IPS-20b (cell line): ENCODE measurements at regions not wholly inside any gene's neighbourhood (a gene's known extent, or its start where the extent isn't known, plus 50 kb on each side); places are given as distances from the start of the nearest gene placed in this dataset.
"Not testable (repeated sequence)": the region's sequence is repeated elsewhere in the genome, so short reads cannot be mapped to it uniquely, and the experiment has no call there.

ENCODE experiments used
- H3K27ac ChIP-seq: one replicate; pipeline ENCODE4 v1.5.1; 2013; ENCODE audit warnings: low read length
- H3K27me3 ChIP-seq: 2 replicates; pipeline ENCODE4 v1.6.1; 2013; ENCODE audit warnings: mild to moderate bottlenecking, low read length, inconsistent platforms; ENCODE audit not compliant: insufficient read depth
- H3K36me3 ChIP-seq: 2 replicates; pipeline ENCODE4 v1.6.1; 2013; ENCODE audit warnings: low read depth, mild to moderate bottlenecking, inconsistent platforms, low read length, moderate library complexity; ENCODE audit not compliant: insufficient read depth
- H3K4me1 ChIP-seq: 2 replicates; pipeline ENCODE4 v1.6.1; 2013; ENCODE audit warnings: mild to moderate bottlenecking, control low read depth, inconsistent platforms, low read length, moderate library complexity; ENCODE audit not compliant: insufficient read depth
- H3K4me3 ChIP-seq: 2 replicates; pipeline ENCODE4 v1.5.1; 2013; ENCODE audit warnings: mild to moderate bottlenecking, low read length, inconsistent platforms
- H3K9ac ChIP-seq: 2 replicates; pipeline ENCODE4 v1.6.1; 2013; ENCODE audit warnings: low read depth, mild to moderate bottlenecking, inconsistent platforms, low read length, moderate library complexity
- H3K9me3 ChIP-seq: 2 replicates; pipeline ENCODE4 v1.6.1; 2013; ENCODE audit warnings: mild to moderate bottlenecking, low read depth, low read length, inconsistent platforms; ENCODE audit not compliant: insufficient read depth

DNA sequence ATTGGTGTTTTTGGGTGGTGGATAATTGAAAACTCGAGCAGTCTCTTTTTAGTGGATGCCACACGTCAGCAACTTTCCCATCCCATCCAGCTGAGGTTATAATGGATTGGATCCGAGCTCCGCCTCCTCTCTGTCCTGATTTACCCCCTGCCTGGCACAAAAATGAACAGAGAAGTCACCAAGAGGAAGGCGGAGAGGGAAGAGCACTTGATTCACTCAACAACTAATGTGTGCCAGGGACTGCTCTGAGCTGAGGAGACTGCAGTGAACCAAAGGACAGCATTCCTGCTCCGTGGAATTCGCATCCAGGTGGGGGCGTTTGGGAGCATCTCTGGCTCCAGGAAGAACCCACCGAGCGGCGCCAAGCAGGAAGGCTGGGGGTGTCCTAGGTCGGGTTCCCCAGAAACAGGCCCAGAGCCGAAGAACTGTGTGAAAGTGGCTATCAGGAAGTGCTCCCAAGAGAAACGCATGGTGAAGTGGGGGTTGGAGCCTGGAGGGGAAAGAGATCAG lies 95.8 kb upstream of the NAA20 start:
- no peak overlapping the region for H3K9ac ChIP-seq
- H3K27ac ChIP-seq = no peak overlapping the region
- H3K9me3 ChIP-seq = no peaks in the 10 kb centered on the region
- H3K27me3 ChIP-seq = no peaks in the 10 kb centered on the region
- H3K4me3 ChIP-seq = no peak overlapping the region
- no peaks in the 10 kb centered on the region for H3K36me3 ChIP-seq
- peaks cover 3% of the 10 kb centered on the region; the same call in 1 of the 2 replicates for H3K4me1 ChIP-seq

- H3K9ac ChIP-seq, H3K36me3 ChIP-seq, H3K9me3 ChIP-seq, H3K4me3 ChIP-seq, H3K4me1 ChIP-seq, H3K27ac ChIP-seq, H3K27me3 ChIP-seq: not testable (repeated sequence)
Measured at GRCh38 chr20:19921829-19922228, 95.3 kb upstream of the NAA20 start.

DNA sequence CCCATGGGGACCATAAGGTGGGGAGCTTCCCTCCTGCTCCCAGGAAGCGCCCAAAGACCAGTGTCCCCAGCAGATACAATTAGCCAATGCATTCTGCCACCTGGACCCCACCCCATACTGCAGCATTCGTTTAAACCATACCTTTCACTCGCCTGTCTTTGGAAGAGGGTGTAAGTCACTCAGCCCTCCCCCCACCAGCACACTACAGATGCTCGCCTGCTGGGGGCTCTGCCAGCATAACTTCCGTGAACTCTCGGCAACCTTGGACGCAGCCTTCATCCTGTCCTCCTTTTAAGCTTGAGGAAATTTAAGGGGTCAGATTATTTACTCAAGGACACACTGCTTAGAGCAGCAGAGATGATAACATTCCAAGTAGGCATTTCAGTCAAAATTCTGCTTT lies 94.4 kb upstream of the NAA20 start:
- Histone ChIP-seq H3K4me3 (no peak overlapping the region), H3K27me3 (no peaks in the 10 kb centered on the region), H3K36me3 (no peaks in the 10 kb centered on the region), H3K27ac (no peak overlapping the region), H3K4me1 (no peaks in the 10 kb centered on the region), H3K9me3 (no peaks in the 10 kb centered on the region), H3K9ac (no peak overlapping the region)

DNA sequence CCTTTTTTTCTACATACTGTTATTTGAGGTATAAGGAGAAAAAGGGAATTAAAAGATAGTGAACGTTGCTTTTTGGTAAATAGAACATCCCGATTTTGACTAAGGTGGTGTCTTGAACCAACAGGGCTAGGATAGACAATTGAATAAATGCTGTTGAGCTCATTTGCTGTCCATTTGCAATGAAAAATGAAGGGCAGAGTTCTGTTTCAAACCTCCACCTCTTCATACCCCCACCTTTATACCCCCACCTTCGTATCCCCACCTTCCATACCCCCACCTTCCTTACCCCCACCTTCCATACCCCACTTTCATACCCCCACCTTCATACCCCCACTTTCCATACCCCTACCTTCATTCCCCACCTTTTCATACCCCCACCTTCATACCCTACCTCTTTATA lies 93.4 kb upstream of the NAA20 start:
- Histone ChIP-seq H3K27ac (no peak overlapping the region), H3K4me1 (no peaks in the 10 kb centered on the region), H3K9ac (no peak overlapping the region), H3K4me3 (no peak overlapping the region), H3K9me3 (no peaks in the 10 kb centered on the region), H3K27me3 (no peaks in the 10 kb centered on the region), H3K36me3 (no peaks in the 10 kb centered on the region)

GRCh38 chr20:19924255-19924654 lies 92.9 kb upstream of the NAA20 start:
- H3K9ac ChIP-seq = no peak overlapping the region
- no peaks in the 10 kb centered on the region for H3K4me1 ChIP-seq
- H3K27me3 ChIP-seq = no peaks in the 10 kb centered on the region
- no peak overlapping the region for H3K4me3 ChIP-seq
- no peak overlapping the region for H3K27ac ChIP-seq
- no peaks in the 10 kb centered on the region for H3K9me3 ChIP-seq
- no peaks in the 10 kb centered on the region for H3K36me3 ChIP-seq

DNA sequence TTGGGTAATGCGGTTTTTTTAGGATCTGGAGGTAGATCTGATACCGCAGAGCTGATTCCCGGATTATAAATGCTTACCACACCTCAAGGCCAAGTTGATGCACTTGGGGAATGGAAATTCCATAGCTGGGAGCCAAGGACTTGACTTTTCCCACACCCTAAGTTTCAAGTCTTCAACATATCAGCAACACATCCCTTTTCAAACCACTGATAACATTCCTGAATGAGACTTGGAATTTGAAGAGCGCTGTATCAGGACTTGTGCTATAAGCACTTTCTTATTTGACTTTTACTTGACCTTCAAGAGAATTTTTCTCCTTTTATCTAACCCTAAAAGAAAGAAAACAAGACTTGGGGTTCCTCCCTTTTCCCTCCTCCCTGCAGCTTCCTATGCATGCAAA lies 90.6 kb upstream of the NAA20 start:
- no peaks in the 10 kb centered on the region for H3K4me1 ChIP-seq
- H3K27ac ChIP-seq = no peak overlapping the region
- H3K9ac ChIP-seq = no peak overlapping the region
- no peaks in the 10 kb centered on the region for H3K36me3 ChIP-seq
- H3K9me3 ChIP-seq = no peaks in the 10 kb centered on the region
- no peaks in the 10 kb centered on the region for H3K27me3 ChIP-seq
- H3K4me3 ChIP-seq = no peak overlapping the region

- H3K4me1 ChIP-seq = no peaks in the 10 kb centered on the region
- H3K9me3 ChIP-seq = no peaks in the 10 kb centered on the region
- H3K27ac ChIP-seq = no peak overlapping the region
- no peak overlapping the region for H3K9ac ChIP-seq
- no peaks in the 10 kb centered on the region for H3K27me3 ChIP-seq
- no peak overlapping the region for H3K4me3 ChIP-seq
- H3K36me3 ChIP-seq = no peaks in the 10 kb centered on the region
Measured at GRCh38 chr20:19928328-19929011, 88.7 kb upstream of the NAA20 start.

DNA sequence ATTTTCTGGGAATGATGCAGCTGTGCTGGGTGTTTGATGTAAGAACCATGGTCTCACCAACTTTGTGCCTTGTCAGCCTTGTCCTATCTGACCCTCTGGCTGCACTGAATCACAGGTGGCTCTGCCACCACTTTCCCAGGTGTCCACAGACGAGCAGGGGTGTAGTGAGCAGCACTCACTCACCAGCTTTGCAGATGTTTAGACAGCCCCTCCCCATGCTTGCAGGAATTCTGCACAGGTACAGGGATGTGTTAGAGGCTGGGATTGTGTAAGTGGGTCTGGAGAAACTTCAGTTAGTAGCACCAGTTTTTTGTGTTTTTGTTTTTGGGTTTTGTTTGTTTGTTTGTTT lies 88.2 kb upstream of the NAA20 start:
- Histone ChIP-seq H3K9ac (no peak overlapping the region), H3K36me3 (no peaks in the 10 kb centered on the region), H3K27ac (no peak overlapping the region), H3K4me3 (no peak overlapping the region), H3K4me1 (no peaks in the 10 kb centered on the region), H3K27me3 (no peaks in the 10 kb centered on the region), H3K9me3 (no peaks in the 10 kb centered on the region)

DNA sequence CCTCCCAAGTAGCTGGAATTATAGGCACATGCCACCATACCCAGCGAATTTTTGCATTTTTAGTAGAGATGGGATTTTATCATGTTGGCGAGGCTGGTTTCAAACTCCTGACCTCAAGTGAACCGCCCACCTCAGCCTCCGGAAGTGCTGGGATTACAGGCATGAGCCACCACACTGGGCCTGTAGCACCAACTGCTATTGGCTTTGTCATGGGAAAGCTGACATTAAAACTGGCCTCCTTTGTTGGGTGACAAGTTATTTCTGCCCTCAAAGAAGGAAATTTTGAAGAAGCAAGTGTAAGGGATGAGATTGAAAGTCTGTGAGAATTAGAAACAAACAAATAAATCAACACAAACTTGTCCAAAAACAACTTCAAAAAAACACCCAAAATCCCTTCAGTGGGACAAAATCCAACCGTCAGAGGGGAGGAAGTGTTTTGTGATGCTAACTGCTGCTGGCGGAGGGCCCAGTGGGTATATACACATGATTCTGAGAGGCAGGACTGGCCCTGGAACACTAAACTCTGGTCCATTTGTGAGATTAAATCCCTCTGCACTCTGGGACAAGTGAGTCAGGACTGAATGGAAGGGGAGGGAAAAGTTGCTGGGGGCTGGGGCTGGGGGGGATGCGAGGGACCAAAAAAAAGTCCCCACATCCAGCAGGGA lies 87.5 kb upstream of the NAA20 start:
- no peaks in the 10 kb centered on the region for H3K36me3 ChIP-seq
- no peak overlapping the region for H3K4me3 ChIP-seq
- H3K27ac ChIP-seq = no peak overlapping the region
- no peaks in the 10 kb centered on the region for H3K4me1 ChIP-seq
- H3K9ac ChIP-seq = no peak overlapping the region
- no peaks in the 10 kb centered on the region for H3K27me3 ChIP-seq
- no peaks in the 10 kb centered on the region for H3K9me3 ChIP-seq

GRCh38 chr20:19930426-19930825 lies 86.7 kb upstream of the NAA20 start:
- no peak overlapping the region for H3K4me3 ChIP-seq
- no peaks in the 10 kb centered on the region for H3K27me3 ChIP-seq
- H3K36me3 ChIP-seq = no peaks in the 10 kb centered on the region
- no peak overlapping the region for H3K27ac ChIP-seq
- H3K9me3 ChIP-seq = no peaks in the 10 kb centered on the region
- H3K9ac ChIP-seq = no peak overlapping the region
- no peaks in the 10 kb centered on the region for H3K4me1 ChIP-seq

DNA sequence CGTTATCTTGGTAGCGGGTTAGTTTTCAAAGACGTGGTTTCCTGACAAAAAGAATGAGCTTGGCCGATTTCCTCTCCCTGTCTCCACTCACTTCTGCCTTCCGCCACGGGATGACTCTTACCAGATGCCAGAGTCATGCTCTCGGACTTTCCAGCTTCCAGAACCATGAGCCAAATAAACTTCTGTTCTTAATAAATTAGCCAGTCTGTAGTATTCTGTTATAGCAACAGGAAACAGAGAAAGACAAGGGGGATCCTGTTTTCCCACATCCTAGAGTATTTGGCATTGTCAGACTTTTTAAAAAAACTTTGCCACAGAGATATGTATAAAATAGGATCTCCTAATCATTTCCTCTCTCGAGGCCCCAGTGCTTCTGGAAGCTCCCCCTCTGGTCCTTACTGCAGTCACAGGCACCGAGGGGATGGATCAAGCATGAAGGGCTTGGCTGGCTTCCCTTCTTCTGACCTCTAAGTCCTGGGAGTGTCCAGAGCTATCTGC lies 84.9 kb upstream of the NAA20 start:
- Histone ChIP-seq H3K27ac (no peak overlapping the region), H3K9ac (no peak overlapping the region), H3K4me3 (no peak overlapping the region), H3K36me3 (no peaks in the 10 kb centered on the region), H3K4me1 (no peaks in the 10 kb centered on the region), H3K9me3 (no peaks in the 10 kb centered on the region), H3K27me3 (no peaks in the 10 kb centered on the region)

DNA sequence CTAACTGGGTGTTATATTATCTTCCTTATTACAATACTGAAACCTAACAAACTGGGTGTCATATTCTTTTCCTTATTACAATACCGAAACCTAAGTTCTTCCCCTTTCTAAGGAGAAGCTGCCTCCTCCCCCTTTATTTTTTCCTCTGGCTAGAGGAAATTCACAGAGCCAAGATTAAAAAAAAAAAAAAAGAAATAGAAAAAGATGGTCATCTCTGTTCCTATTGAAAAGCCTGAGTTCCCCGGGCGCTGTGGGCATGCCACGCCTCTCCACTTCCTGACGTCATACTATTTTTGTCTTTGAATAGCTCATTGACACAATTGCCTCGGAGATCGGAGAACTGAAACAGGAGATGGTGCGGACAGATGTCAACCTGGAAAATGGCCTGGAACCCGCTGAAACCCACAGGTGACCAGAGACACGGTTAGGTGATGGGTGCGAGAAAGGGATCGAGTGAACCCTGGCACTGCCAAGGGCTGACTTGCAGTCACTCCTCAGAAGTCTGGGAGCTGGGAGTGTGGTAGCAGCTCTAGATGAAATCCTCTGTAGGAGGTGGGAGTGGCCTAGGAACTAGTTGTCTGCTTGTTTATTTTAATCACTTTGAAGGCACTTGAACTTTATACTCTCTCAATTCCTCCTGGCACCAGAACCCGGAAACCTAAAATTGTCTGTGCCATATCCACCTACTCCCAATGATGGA lies 82.2 kb upstream of the NAA20 start:
- Histone ChIP-seq H3K4me1 (no peaks in the 10 kb centered on the region), H3K4me3 (no peak overlapping the region), H3K27ac (no peak overlapping the region), H3K36me3 (no peaks in the 10 kb centered on the region), H3K9me3 (no peaks in the 10 kb centered on the region), H3K9ac (no peak overlapping the region), H3K27me3 (no peaks in the 10 kb centered on the region)
